GM12874 (cell line): ENCODE measurements at regions not wholly inside any gene's neighbourhood (a gene's known extent, or its start where the extent isn't known, plus 50 kb on each side); places are given as distances from the start of the nearest gene placed in this dataset.

Experiments used
- TF ChIP-seq, protein P1 (sequence below): IDR thresholded peaks from 2 replicates; pipeline ENCODE4 v1.5.1; 2011; ENCODE audit warnings: low read depth, mild to moderate bottlenecking, control low read depth, low read length, moderate library complexity; ENCODE audit not compliant: insufficient read depth

DNA sequence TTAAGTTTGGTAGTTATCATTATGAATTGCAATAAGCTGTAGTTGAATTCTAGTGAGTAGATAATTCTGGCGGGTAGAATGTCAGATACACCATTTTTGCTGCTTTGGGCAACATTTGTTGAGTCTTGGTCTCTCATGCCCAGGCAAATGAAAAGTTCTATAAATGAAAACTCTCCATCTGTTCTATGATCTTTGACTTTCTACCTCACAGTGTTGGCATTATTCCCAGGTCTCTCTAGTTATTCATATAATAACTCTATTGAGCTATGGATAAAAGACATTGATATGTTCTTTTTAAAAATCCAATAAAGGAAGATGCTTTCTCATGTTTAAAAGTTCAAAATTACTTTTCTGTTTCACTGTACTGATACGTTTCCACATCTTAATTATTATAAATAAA lies 415.3 kb upstream of the SEMA3D start:
- TF ChIP-seq, protein P1, sequence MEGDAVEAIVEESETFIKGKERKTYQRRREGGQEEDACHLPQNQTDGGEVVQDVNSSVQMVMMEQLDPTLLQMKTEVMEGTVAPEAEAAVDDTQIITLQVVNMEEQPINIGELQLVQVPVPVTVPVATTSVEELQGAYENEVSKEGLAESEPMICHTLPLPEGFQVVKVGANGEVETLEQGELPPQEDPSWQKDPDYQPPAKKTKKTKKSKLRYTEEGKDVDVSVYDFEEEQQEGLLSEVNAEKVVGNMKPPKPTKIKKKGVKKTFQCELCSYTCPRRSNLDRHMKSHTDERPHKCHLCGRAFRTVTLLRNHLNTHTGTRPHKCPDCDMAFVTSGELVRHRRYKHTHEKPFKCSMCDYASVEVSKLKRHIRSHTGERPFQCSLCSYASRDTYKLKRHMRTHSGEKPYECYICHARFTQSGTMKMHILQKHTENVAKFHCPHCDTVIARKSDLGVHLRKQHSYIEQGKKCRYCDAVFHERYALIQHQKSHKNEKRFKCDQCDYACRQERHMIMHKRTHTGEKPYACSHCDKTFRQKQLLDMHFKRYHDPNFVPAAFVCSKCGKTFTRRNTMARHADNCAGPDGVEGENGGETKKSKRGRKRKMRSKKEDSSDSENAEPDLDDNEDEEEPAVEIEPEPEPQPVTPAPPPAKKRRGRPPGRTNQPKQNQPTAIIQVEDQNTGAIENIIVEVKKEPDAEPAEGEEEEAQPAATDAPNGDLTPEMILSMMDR, result no peak

DNA sequence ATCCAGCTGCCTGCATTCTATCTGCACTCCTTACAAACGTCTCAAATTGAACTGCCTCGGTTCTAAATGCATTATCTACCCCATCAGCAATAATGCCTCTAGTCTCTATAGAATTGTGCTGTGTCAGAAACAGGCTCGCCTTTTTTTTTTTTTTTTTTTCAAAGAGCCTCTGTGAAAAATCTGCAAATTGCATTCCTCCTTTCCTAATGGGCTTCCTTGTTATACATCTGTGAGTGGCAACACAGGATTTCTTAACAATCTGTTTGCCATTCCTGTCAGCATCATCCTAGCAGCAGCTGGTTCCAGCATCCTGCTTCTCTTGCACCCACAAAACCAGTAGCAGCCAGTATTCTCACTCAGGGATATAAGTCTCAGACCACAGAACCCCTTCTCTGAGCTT lies 413.5 kb upstream of the SEMA3D start:
- TF ChIP-seq, protein P1, result no peak

DNA sequence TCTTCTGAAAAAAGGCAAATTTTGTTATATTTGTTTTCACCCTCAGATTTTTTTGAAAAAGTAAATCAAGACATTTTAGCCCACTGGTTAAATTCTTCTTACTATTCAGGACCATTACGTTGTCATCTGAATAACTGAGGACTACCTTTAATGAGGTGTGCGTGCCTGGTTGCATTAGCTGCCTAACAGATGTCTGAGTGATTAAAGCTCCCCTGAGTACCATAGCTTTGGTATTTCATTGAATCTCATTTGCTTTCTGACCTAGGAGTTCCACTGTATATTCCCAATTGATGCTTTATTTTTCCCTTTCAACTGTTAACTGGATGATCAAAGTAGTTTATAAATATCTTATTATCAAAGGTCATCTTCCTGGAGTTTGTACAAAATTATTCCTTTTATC lies 410.0 kb upstream of the SEMA3D start:
- TF ChIP-seq, protein P1, result no peak

DNA sequence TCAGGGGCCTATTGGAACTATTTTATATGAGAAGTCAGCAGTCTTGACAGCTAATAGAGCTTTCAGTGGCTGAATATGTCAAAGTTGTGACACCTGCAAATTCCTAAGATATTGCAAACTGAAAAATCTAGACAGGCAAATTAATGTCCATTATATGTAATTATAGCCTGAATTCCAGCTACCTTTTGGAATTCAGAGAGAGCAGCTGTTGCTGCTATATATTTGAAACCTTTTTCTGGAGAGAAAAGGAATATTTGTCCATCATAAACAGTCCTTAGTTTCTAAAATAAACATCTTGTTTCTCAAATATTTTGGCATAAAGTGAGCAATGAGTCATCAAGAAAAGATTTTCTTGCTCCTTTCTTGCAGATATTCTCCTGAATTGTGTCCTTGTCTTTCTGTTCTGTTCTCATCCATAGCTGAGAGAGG lies 408.9 kb upstream of the SEMA3D start:
- TF ChIP-seq, protein P1, result no peak

DNA sequence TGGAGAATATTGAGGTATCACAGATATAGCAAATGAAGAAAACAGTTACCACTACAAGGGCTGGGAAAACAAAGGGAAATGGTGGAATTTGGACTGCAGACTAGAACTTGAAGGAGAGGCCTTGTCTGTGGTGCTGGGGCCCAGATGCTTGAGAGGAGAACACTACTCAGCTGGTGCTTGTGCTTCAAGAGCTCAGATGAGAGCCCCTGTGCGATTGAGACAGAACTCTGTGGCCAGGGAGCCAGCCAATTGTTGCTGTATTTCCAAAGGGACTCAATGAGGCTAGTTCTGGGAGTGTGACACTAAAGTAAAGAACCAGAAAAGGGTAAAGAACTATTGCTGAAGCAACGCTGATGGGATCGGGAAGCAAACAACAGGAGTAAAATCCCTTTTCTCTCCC lies 406.5 kb upstream of the SEMA3D start:
- TF ChIP-seq, protein P1, result no peak

DNA sequence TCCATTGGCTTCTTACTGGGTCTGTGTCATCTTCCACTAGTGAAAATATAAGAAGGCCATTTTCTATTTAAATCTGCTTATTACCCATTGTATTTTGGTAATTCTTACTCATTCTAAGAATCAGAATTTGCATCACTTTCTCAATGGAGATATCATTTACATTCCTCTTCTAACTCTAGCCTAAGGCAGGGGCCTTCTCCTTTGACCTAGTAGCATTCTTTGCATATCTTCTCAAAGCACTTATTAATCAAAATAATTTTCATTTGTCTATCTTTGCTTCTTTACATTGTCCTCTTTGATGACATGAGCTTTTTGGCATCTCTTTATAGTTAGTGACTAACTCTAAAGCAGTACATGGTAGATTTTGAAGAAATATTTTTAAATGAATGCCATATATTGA lies 400.9 kb upstream of the SEMA3D start:
- TF ChIP-seq, protein P1, result no peak

DNA sequence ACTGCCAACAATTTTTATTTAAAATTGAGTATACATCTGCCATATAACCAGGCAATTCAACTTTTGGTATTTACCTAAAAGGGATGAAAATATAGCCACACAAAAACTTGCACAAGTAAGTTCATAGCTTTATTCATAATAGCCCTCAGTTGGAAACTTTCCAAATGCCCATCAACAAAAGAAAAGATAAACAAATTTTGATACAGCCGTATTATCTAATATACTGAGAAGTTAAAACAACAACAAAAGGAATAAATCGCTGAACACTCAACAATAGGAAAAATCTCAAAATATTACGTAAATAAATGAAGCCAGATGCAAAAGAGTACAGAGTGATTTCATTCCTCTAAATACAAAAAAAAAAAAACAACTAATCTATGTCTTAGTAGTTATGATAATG lies 399.2 kb upstream of the SEMA3D start:
- TF ChIP-seq, protein P1, result no peak
